ENCODE measurements at regions not wholly inside any gene's neighbourhood (a gene's known extent, or its start where the extent isn't known, plus 50 kb on each side); places are given as distances from the start of the nearest gene placed in this dataset.

DNA sequence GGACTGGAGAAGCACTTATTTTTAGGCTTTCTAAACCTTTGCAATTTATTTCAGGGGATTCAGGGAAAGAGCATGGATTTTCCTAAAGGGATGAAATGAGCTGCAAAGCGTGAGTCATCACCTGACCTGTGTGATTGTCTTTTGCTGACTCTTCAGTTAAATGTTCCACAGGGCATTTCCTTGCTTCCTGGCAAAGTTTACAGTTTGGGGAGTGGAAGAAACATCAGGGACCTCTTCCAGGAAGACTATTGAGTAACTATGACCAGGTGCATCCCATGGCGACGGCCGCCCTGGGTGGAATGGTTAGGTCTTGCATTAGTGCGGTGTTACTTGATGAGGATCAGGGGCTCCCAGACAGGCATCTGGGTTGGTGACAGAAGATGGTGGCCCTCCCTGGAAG is 79.5 kb upstream of the SIPA1L2 start:
- Histone ChIP-seq H3K9me1 (ENCODE audit: control insufficient read depth, extremely low read depth, insufficient read depth, low read length) (no peaks in the 10 kb centered on the region), H4K20me1 (ENCODE audit: control insufficient read depth, extremely low read depth, insufficient read depth, low read length) (no peaks in the 10 kb centered on the region), H3K9me3 (ENCODE audit: control insufficient read depth, low read depth, low read length) (no peaks in the 10 kb centered on the region), H3K27me3 (ENCODE audit: control insufficient read depth, extremely low read depth, insufficient read depth, low read length) (no peaks in the 10 kb centered on the region), H3K79me2 (ENCODE audit: control insufficient read depth, insufficient read depth, low read length) (no peaks in the 10 kb centered on the region), H2AFZ (ENCODE audit: control insufficient read depth, low read length) (no peak overlapping the region), H3K4me1 (ENCODE audit: control insufficient read depth, extremely low read depth, insufficient read depth, low read length) (peaks cover 17% of the 10 kb centered on the region), H3K4me3 (ENCODE audit: control insufficient read depth in 2 of 3, extremely low read depth in 1 of 3, insufficient read depth in 2 of 3, low read depth in 1 of 3, low read length in 3 of 3) (no peak overlapping the region), H3K4me2 (ENCODE audit: control insufficient read depth, extremely low read depth, insufficient read depth, low read depth, low read length) (no peak overlapping the region), H3K9ac (ENCODE audit: control insufficient read depth, extremely low read depth, insufficient read depth, low read length) (no peak overlapping the region), H3K27ac (ENCODE audit: control insufficient read depth, insufficient read depth, low read length) (no peak overlapping the region), H3K36me3 (ENCODE audit: control insufficient read depth in 2 of 2, extremely low read depth in 1 of 2, insufficient read depth in 2 of 2, low read length in 2 of 2) (no peaks in the 10 kb centered on the region)
- no peak for TF ChIP-seq EZH2 (IDR thresholded peaks at IDR 0.05; ENCODE audit: low read length)
- TF ChIP-seq, protein P1, sequence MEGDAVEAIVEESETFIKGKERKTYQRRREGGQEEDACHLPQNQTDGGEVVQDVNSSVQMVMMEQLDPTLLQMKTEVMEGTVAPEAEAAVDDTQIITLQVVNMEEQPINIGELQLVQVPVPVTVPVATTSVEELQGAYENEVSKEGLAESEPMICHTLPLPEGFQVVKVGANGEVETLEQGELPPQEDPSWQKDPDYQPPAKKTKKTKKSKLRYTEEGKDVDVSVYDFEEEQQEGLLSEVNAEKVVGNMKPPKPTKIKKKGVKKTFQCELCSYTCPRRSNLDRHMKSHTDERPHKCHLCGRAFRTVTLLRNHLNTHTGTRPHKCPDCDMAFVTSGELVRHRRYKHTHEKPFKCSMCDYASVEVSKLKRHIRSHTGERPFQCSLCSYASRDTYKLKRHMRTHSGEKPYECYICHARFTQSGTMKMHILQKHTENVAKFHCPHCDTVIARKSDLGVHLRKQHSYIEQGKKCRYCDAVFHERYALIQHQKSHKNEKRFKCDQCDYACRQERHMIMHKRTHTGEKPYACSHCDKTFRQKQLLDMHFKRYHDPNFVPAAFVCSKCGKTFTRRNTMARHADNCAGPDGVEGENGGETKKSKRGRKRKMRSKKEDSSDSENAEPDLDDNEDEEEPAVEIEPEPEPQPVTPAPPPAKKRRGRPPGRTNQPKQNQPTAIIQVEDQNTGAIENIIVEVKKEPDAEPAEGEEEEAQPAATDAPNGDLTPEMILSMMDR (optimal IDR thresholded peaks at IDR 0.05 in 1 of 3, IDR thresholded peaks at IDR 0.05 in 1 of 3, conservative IDR thresholded peaks at IDR 0.05 in 1 of 3; ENCODE audit: extremely low read depth in 1 of 3, insufficient read depth in 2 of 3, low read length in 3 of 3) = no peak
- DNase-seq (ENCODE audit: low read depth, low spot score) = no peak
- peak; percentile 80 for FAIRE-seq
- dilution Hi-C loops (cut with MboI; ENCODE audit: extremely low pct_ligation_motif_present, low sequenced_read_pairs) = no loop called here

- no peak overlapping the region for H3K9ac ChIP-seq (ENCODE audit: control insufficient read depth, extremely low read depth, insufficient read depth, low read length)
- no peak overlapping the region for H3K27ac ChIP-seq (ENCODE audit: control insufficient read depth, insufficient read depth, low read length)
- H3K79me2 ChIP-seq (ENCODE audit: control insufficient read depth, insufficient read depth, low read length) = no peaks in the 10 kb centered on the region
- peaks cover 1% of the 10 kb centered on the region for H3K9me3 ChIP-seq (ENCODE audit: control insufficient read depth, low read depth, low read length)
- no peaks in the 10 kb centered on the region for H4K20me1 ChIP-seq (ENCODE audit: control insufficient read depth, extremely low read depth, insufficient read depth, low read length)
- dilution Hi-C loops (cut with MboI; ENCODE audit: extremely low pct_ligation_motif_present, low sequenced_read_pairs) = no loop called here
- TF ChIP-seq, protein P1 (optimal IDR thresholded peaks at IDR 0.05 in 1 of 3, IDR thresholded peaks at IDR 0.05 in 1 of 3, conservative IDR thresholded peaks at IDR 0.05 in 1 of 3; ENCODE audit: extremely low read depth in 1 of 3, insufficient read depth in 2 of 3, low read length in 3 of 3) = no peak
- TF ChIP-seq EZH2 (IDR thresholded peaks at IDR 0.05; ENCODE audit: low read length) = no peak
- no peak overlapping the region for H3K4me2 ChIP-seq (ENCODE audit: control insufficient read depth, extremely low read depth, insufficient read depth, low read depth, low read length)
- no peaks in the 10 kb centered on the region for H3K27me3 ChIP-seq (ENCODE audit: control insufficient read depth, extremely low read depth, insufficient read depth, low read length)
- peaks cover 6% of the 10 kb centered on the region for H3K4me1 ChIP-seq (ENCODE audit: control insufficient read depth, extremely low read depth, insufficient read depth, low read length)
- no peaks in the 10 kb centered on the region for H3K9me1 ChIP-seq (ENCODE audit: control insufficient read depth, extremely low read depth, insufficient read depth, low read length)
- no peak overlapping the region for H3K4me3 ChIP-seq (ENCODE audit: control insufficient read depth in 2 of 3, extremely low read depth in 1 of 3, insufficient read depth in 2 of 3, low read depth in 1 of 3, low read length in 3 of 3)
- FAIRE-seq = no peak
- no peak for DNase-seq (ENCODE audit: low read depth, low spot score)
- H3K36me3 ChIP-seq (ENCODE audit: control insufficient read depth in 2 of 2, extremely low read depth in 1 of 2, insufficient read depth in 2 of 2, low read length in 2 of 2) = no peaks in the 10 kb centered on the region
- H2AFZ ChIP-seq (ENCODE audit: control insufficient read depth, low read length) = no peak overlapping the region
Measured at GRCh38 chr1:232711996-232712395, 82.1 kb upstream of the SIPA1L2 start.
